Fibroblast of lung (primary cell): ENCODE measurements at regions not wholly inside any gene's neighbourhood (a gene's known extent, or its start where the extent isn't known, plus 50 kb on each side); places are given as distances from the start of the nearest gene placed in this dataset.
"Not testable (repeated sequence)": the region's sequence is repeated elsewhere in the genome, so short reads cannot be mapped to it uniquely, and the experiment has no call there.

ENCODE experiments used
- DNase-seq, 2 donors: peaks; one replicate each; pipeline versions ENCODE4 v3.0.0 to v3.0.0-alpha.2; 2010; ENCODE audit warnings: low read depth in 2 of 2
- H2AFZ ChIP-seq: 2 replicates; pipeline ENCODE4 v1.5.1; 2012; ENCODE audit warnings: low read length, control low read depth, inconsistent platforms
- H3K27ac ChIP-seq: 2 replicates; pipeline ENCODE4 v1.5.1; 2011; ENCODE audit warnings: low read length, control low read depth; ENCODE audit not compliant: insufficient read depth
- H3K27me3 ChIP-seq: 2 replicates; pipeline ENCODE4 v1.5.1; 2011; ENCODE audit warnings: mild to moderate bottlenecking, low read length; ENCODE audit not compliant: control insufficient read depth, insufficient read depth
- H3K36me3 ChIP-seq: 2 replicates; pipeline ENCODE4 v1.5.1; 2011; ENCODE audit warnings: low read length; ENCODE audit not compliant: control insufficient read depth, insufficient read depth
- H3K4me1 ChIP-seq: 2 replicates; pipeline ENCODE4 v1.5.1; 2011; ENCODE audit warnings: low read length; ENCODE audit not compliant: control insufficient read depth, insufficient read depth; ENCODE audit errors: extremely low read depth
- H3K4me2 ChIP-seq: 2 replicates; pipeline ENCODE4 v1.5.1; 2011; ENCODE audit warnings: low read length, control low read depth; ENCODE audit not compliant: insufficient read depth; ENCODE audit errors: extremely low read depth
- H3K4me3 ChIP-seq, 4 experiments: fragments of 200-600 bp in 1 of 4; sonication (generic) in 1 of 4; replicated peaks in 1 of 4; 2 replicates each; pipeline ENCODE4 v1.5.1; 2011 to 2016; ENCODE audit warnings: low read length in 4 of 4, low read depth in 3 of 4, mild to moderate bottlenecking in 3 of 4, control low read depth in 2 of 4, inconsistent platforms in 1 of 4, mixed read lengths in 1 of 4; ENCODE audit not compliant: insufficient read depth in 1 of 4; ENCODE audit errors: control extremely low read depth in 1 of 4
- H3K79me2 ChIP-seq: 2 replicates; pipeline ENCODE4 v1.5.1; 2012; ENCODE audit warnings: mild to moderate bottlenecking, low read length, inconsistent platforms; ENCODE audit not compliant: control insufficient read depth, insufficient read depth
- H3K9ac ChIP-seq: 2 replicates; pipeline ENCODE4 v1.5.1; 2011; ENCODE audit warnings: mild to moderate bottlenecking, low read length, control low read depth; ENCODE audit not compliant: insufficient read depth
- H3K9me3 ChIP-seq: 2 replicates; pipeline ENCODE4 v1.5.1; 2012; ENCODE audit warnings: low read depth, low read length; ENCODE audit not compliant: control insufficient read depth, insufficient read depth
- H4K20me1 ChIP-seq: 2 replicates; pipeline ENCODE4 v1.5.1; 2011; ENCODE audit warnings: low read length; ENCODE audit not compliant: control insufficient read depth, insufficient read depth; ENCODE audit errors: extremely low read depth
- CTCF ChIP-seq, 2 donors: IDR thresholded peaks in 1 of 2; conservative IDR thresholded peaks in 1 of 2; 1 replicate in 1 of 2; 2 replicates in 1 of 2; pipeline ENCODE4 v1.5.1; 2011 to 2012; ENCODE audit warnings: low read length in 2 of 2, control low read depth in 1 of 2, inconsistent platforms in 1 of 2, low read depth in 1 of 2, mild to moderate bottlenecking in 1 of 2
- EZH2 ChIP-seq: IDR thresholded peaks from 2 replicates; pipeline ENCODE4 v1.5.1; 2012; ENCODE audit warnings: low read length, control low read depth, mild to moderate bottlenecking; ENCODE audit errors: missing control alignments

DNA sequence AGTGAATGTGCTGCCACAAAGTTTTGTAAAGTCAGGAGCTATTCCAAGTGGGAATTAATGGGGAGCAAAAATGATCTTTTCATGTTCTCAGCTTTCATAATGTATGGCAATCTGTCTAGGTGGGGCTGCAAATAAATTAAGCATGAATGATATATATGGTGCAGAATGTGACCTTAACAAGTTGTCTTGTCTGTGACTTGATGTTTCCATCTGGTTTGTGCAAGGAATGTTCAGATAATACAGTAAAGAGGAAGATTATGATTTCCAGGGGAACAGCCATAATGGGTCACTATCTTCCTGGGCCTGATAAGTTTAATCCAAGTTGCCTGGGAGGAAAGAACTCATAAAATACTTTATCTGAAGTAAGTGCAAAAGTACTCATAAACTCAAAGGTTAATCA is 1815.8 kb upstream of the FLRT2 start:
- Histone ChIP-seq H3K36me3 (no peaks in the 10 kb centered on the region), H4K20me1 (no peaks in the 10 kb centered on the region), H3K4me3 (no peak overlapping the region), H3K79me2 (no peaks in the 10 kb centered on the region), H3K27me3 (no peaks in the 10 kb centered on the region), H3K9ac (no peak overlapping the region), H3K9me3 (no peaks in the 10 kb centered on the region), H3K4me1 (no peaks in the 10 kb centered on the region), H3K4me2 (no peak overlapping the region), H3K27ac (no peak overlapping the region), H2AFZ (no peak overlapping the region)
- DNase-seq: no peak
- TF ChIP-seq EZH2 (no peak), CTCF (conservative IDR thresholded peaks at IDR 0.05 in 1 of 2, IDR thresholded peaks at IDR 0.05 in 1 of 2; ENCODE audit: low read depth in 1 of 2, low read length in 2 of 2) (no peak)

- not testable (repeated sequence) for DNase-seq, H3K9me3 ChIP-seq, H3K27ac ChIP-seq, H3K79me2 ChIP-seq, H3K4me2 ChIP-seq, H3K27me3 ChIP-seq, H3K4me3 ChIP-seq, H3K4me1 ChIP-seq, H3K36me3 ChIP-seq, H2AFZ ChIP-seq, H3K9ac ChIP-seq, H4K20me1 ChIP-seq
Measured at GRCh38 chr14:83719435-83719834, 1810.5 kb upstream of the FLRT2 start.

DNA sequence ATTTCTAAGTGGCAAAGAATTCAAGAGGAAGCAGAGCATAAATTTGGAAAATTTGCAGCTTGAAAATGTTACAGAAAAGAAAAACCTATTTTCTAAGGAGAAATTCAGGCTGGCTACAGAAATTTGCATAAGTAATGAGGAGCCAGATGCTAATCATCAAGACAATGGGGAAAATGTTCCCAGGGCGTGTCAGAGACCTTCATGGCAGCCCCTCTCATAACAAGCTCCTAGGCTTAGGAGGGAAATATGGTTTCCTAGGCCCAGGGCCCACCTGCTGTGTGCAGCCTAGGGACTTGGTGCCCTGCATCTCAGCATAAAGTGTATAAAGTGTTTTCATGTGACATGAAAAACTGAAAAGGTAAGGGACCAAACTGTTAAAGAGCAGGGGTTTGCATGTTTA is 1796.3 kb upstream of the FLRT2 start:
- H3K27me3 ChIP-seq: no peaks in the 10 kb centered on the region
- no peaks in the 10 kb centered on the region for H3K36me3 ChIP-seq
- DNase-seq: no peak
- H3K27ac ChIP-seq: no peak overlapping the region
- no peaks in the 10 kb centered on the region for H3K9me3 ChIP-seq
- no peaks in the 10 kb centered on the region for H4K20me1 ChIP-seq
- H3K4me3 ChIP-seq: no peak overlapping the region
- H3K4me2 ChIP-seq: no peak overlapping the region
- no peaks in the 10 kb centered on the region for H3K79me2 ChIP-seq
- no peak for TF ChIP-seq CTCF (conservative IDR thresholded peaks at IDR 0.05 in 1 of 2, IDR thresholded peaks at IDR 0.05 in 1 of 2; ENCODE audit: low read depth in 1 of 2, low read length in 2 of 2)
- TF ChIP-seq EZH2: no peak
- no peak overlapping the region for H3K9ac ChIP-seq
- H2AFZ ChIP-seq: no peak overlapping the region
- H3K4me1 ChIP-seq: no peaks in the 10 kb centered on the region

DNA sequence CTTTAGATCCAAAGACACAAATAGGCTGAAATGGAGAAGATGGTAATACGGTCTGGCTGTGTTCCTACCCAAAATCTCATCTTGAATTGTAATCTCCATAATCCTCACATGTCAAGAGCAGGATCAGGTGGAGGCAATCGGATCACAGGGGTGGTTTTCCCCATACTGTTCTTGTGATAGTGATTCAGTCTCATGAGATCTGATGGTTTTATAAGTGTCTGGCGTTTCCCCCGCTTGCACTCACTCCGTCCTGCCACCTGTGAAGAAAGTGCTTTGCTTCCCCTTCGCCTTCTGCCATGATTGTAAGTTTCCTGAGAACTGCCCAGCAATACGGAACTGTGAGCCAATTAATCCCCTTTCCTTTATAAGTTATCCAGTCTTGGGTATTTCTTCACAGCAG is 1795.5 kb upstream of the FLRT2 start:
- Histone ChIP-seq H3K4me1 (no peaks in the 10 kb centered on the region), H3K36me3 (no peaks in the 10 kb centered on the region), H3K9ac (no peak overlapping the region), H3K79me2 (no peaks in the 10 kb centered on the region), H2AFZ (no peak overlapping the region), H3K9me3 (no peaks in the 10 kb centered on the region), H3K4me2 (no peak overlapping the region), H3K27me3 (no peaks in the 10 kb centered on the region), H4K20me1 (no peaks in the 10 kb centered on the region), H3K27ac (no peak overlapping the region), H3K4me3 (no peak overlapping the region)
- no peak for DNase-seq
- TF ChIP-seq CTCF (conservative IDR thresholded peaks at IDR 0.05 in 1 of 2, IDR thresholded peaks at IDR 0.05 in 1 of 2; ENCODE audit: low read depth in 1 of 2, low read length in 2 of 2) (no peak), EZH2 (no peak)
